ENCODE measurements at regions not wholly inside any gene's neighbourhood (a gene's known extent, or its start where the extent isn't known, plus 50 kb on each side); places are given as distances from the start of the nearest gene placed in this dataset.

- Mint-ChIP-seq H3K9me3 (no peaks in the 10 kb centered on the region), H3K4me1 (ENCODE audit: low read depth) (no peaks in the 10 kb centered on the region), H3K36me3 (ENCODE audit: low read depth) (no peaks in the 10 kb centered on the region), H3K27me3 (no peaks in the 10 kb centered on the region), H3K27ac (no peak overlapping the region), H3K4me3 (no peak overlapping the region)
- DNase-seq = no peak
Observed at GRCh38 chr4:12961713-12962112, 522.4 kb downstream of the RAB28 start.

DNA sequence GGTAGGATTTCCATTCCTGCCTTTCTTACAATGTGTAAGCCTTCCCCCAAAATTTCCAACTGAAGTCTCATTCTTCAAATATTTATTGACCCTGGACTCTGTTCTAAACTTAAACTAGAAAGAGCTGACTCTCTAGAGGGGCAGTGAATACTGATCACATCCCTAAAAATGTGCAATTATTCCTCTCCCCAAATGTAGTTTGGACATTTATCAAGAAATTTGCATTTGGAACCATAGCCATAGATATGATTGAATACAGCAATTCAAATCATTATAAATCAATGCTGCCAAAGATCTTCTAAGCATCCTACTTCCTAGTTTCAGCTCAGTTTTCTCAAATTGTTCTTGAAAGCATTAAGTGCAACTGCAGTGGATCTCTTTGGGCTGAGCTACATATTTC lies 525.7 kb downstream of the RAB28 start:
- Mint-ChIP-seq H3K27me3 (no peaks in the 10 kb centered on the region), H3K36me3 (ENCODE audit: low read depth) (no peaks in the 10 kb centered on the region), H3K4me3 (no peak overlapping the region), H3K9me3 (no peaks in the 10 kb centered on the region), H3K27ac (no peak overlapping the region), H3K4me1 (ENCODE audit: low read depth) (no peaks in the 10 kb centered on the region)
- no peak for DNase-seq

DNA sequence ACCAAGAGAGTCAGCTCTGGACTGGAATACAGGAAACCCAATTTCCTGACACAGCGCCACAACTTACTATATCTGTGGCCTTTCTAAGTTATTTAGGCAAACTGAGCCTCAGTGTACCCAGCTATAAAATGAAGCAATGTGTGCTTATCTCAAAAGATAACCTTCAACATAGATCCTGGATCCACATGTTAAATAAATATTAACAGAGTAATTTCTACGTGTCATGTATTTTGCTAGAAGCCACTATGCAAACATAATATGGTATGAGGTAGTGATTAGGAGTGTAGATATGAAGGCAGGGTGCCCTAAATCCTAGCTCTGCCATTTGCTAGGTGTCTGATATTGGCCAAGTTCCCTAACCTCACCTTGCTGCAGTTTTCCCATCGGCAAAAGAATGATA lies 527.0 kb downstream of the RAB28 start:
- Mint-ChIP-seq H3K27ac (no peak overlapping the region), H3K36me3 (ENCODE audit: low read depth) (no peaks in the 10 kb centered on the region), H3K4me1 (ENCODE audit: low read depth) (no peaks in the 10 kb centered on the region), H3K4me3 (no peak overlapping the region), H3K9me3 (no peaks in the 10 kb centered on the region), H3K27me3 (no peaks in the 10 kb centered on the region)
- no peak for DNase-seq

GRCh38 chr4:12956026-12956425 lies 528.1 kb downstream of the RAB28 start:
- Mint-ChIP-seq H3K27me3 (no peaks in the 10 kb centered on the region), H3K27ac (no peak overlapping the region), H3K9me3 (no peaks in the 10 kb centered on the region), H3K36me3 (ENCODE audit: low read depth) (no peaks in the 10 kb centered on the region), H3K4me1 (ENCODE audit: low read depth) (no peaks in the 10 kb centered on the region), H3K4me3 (no peak overlapping the region)
- no peak for DNase-seq

GRCh38 chr4:12949719-12950490 lies 534.2 kb downstream of the RAB28 start:
- Mint-ChIP-seq H3K36me3 (ENCODE audit: low read depth) (no peaks in the 10 kb centered on the region), H3K4me3 (no peak overlapping the region), H3K9me3 (no peaks in the 10 kb centered on the region), H3K4me1 (ENCODE audit: low read depth) (no peaks in the 10 kb centered on the region), H3K27me3 (no peaks in the 10 kb centered on the region), H3K27ac (no peak overlapping the region)
- no peak for DNase-seq

- H3K27me3 Mint-ChIP-seq = no peaks in the 10 kb centered on the region
- no peaks in the 10 kb centered on the region for H3K4me1 Mint-ChIP-seq (ENCODE audit: low read depth)
- no peak overlapping the region for H3K27ac Mint-ChIP-seq
- DNase-seq = no peak
- H3K36me3 Mint-ChIP-seq (ENCODE audit: low read depth) = no peaks in the 10 kb centered on the region
- peaks cover 3% of the 10 kb centered on the region for H3K9me3 Mint-ChIP-seq
- H3K4me3 Mint-ChIP-seq = no peak overlapping the region
Observed at GRCh38 chr4:12943069-12943468, 541.1 kb downstream of the RAB28 start.

DNA sequence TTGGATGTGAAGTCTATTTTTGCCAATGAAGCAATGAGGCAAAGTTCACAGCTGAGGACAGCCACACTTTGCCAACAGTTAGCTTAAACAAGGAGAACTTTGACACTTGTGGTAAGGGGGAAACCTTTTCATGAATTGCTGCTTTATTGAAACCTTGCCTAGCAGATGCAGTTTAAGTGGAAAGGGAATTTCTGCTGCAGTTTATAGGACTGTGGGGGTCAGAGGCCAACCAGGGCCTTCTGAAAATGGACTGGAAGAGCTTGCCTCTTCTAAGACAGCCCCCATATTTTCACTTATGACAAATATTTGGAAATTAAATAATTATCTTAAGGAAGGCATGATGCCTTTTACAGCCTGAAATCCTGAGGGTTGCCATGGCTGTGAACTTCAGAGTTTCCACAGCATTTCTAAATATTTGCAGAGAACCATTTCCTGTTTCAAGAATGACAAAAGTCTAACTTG lies 550.3 kb downstream of the RAB28 start:
- Mint-ChIP-seq H3K27me3 (no peaks in the 10 kb centered on the region), H3K36me3 (ENCODE audit: low read depth) (no peaks in the 10 kb centered on the region), H3K4me1 (ENCODE audit: low read depth) (no peaks in the 10 kb centered on the region), H3K9me3 (no peaks in the 10 kb centered on the region), H3K4me3 (no peak overlapping the region), H3K27ac (no peak overlapping the region)
- DNase-seq = no peak

GRCh38 chr4:12932203-12932788 lies 551.8 kb downstream of the RAB28 start:
- H3K4me1 Mint-ChIP-seq (ENCODE audit: low read depth) = no peaks in the 10 kb centered on the region
- no peak overlapping the region for H3K27ac Mint-ChIP-seq
- no peak for DNase-seq
- H3K4me3 Mint-ChIP-seq = no peak overlapping the region
- H3K36me3 Mint-ChIP-seq (ENCODE audit: low read depth) = no peaks in the 10 kb centered on the region
- no peaks in the 10 kb centered on the region for H3K9me3 Mint-ChIP-seq
- H3K27me3 Mint-ChIP-seq = no peaks in the 10 kb centered on the region

DNA sequence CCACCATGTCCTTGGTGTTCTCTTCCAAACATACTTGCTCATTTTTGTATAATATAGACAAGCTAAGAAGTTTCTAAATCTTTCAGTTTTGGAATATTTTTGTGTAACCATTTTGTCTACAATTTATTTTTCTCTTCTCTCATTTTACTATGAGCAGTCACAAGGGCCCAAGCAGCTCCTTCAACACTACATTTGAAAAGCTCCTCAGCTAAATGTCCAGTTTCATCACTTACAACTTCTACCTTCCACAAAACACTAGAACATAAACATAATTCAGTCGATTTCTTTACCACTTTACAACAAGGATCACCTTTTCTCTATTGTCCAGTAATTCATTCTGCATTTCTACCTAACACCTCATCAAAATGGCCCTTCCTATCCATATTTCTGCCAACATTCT lies 554.4 kb downstream of the RAB28 start:
- no peak overlapping the region for H3K27ac Mint-ChIP-seq
- H3K4me3 Mint-ChIP-seq = no peak overlapping the region
- H3K27me3 Mint-ChIP-seq = no peaks in the 10 kb centered on the region
- H3K4me1 Mint-ChIP-seq (ENCODE audit: low read depth) = no peaks in the 10 kb centered on the region
- H3K36me3 Mint-ChIP-seq (ENCODE audit: low read depth) = no peaks in the 10 kb centered on the region
- no peak for DNase-seq
- no peaks in the 10 kb centered on the region for H3K9me3 Mint-ChIP-seq

DNA sequence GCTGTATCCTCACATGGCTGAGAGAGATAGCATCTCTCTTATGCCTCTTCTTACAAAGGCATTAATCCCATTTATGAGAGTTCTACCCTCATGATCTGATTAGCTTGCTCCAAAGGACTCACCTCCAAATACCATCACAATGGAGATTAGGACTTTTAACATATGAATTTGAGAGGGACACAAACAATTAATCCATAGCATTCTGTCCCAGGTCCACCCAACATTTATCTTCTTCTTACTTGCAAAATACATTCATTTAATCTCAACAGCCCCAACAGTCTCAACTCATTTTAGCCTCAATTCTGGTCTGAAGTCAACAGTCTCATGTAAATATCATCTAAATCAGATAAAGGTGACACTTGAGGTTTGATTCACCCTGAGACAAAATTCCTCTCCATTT lies 555.4 kb downstream of the RAB28 start:
- Mint-ChIP-seq H3K36me3 (ENCODE audit: low read depth) (no peaks in the 10 kb centered on the region), H3K9me3 (no peaks in the 10 kb centered on the region), H3K4me3 (no peak overlapping the region), H3K4me1 (ENCODE audit: low read depth) (no peaks in the 10 kb centered on the region), H3K27me3 (no peaks in the 10 kb centered on the region), H3K27ac (no peak overlapping the region)
- DNase-seq = no peak

GRCh38 chr4:12926189-12927066 lies 557.7 kb downstream of the RAB28 start:
- no peak for DNase-seq
- Mint-ChIP-seq H3K27me3 (no peaks in the 10 kb centered on the region), H3K4me3 (no peak overlapping the region), H3K27ac (no peak overlapping the region), H3K9me3 (no peaks in the 10 kb centered on the region), H3K4me1 (ENCODE audit: low read depth) (no peaks in the 10 kb centered on the region), H3K36me3 (ENCODE audit: low read depth) (no peaks in the 10 kb centered on the region)

DNA sequence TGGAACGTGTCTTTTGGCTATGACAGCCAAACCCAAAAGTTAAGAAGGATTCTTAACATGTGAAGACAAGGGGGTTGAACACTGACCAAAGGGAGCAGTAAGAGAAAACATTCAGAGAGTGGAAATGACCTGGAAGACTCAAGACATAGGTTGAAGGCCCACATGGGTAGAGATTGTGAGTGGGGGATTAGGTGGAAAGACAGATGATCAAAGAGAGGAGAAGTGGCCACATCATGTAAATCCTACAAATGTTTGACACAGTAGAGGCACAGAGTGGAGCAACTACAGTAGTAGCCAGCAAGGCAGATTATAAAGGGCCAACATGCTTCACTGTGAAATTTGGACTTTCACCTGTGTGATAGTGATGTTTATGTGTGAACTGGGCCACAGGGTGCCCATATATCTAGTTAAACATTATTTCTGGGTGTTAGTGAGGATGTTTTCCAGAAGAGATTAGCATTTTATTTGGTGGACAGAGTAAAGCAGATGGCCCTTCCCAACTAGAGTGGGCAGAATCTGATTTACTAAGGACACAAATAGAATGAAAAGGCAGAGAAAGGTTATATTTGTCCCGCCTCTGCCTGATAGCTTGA lies 559.3 kb downstream of the RAB28 start:
- H3K4me1 Mint-ChIP-seq (ENCODE audit: low read depth) = no peaks in the 10 kb centered on the region
- no peaks in the 10 kb centered on the region for H3K27me3 Mint-ChIP-seq
- no peaks in the 10 kb centered on the region for H3K36me3 Mint-ChIP-seq (ENCODE audit: low read depth)
- no peak overlapping the region for H3K27ac Mint-ChIP-seq
- no peaks in the 10 kb centered on the region for H3K9me3 Mint-ChIP-seq
- no peak overlapping the region for H3K4me3 Mint-ChIP-seq
- DNase-seq = no peak

DNA sequence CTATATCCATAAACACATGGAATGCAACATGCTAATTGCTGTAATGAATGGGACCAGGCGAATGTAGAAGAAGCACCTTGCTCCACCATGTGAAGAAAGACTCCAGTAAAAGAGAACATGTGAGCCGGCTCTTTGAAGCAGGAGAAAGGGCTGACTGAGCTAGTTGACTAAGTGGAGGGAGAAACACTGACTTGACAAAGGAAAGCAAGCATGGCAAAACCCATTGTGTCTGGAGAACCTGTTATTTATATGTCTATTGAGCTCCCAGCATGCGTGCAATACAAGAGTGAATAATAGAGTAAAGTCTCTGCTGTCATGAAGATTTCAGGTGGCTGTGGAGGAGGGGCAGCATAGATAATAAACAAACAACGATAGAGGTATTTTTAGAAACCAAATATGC lies 559.9 kb downstream of the RAB28 start:
- no peak overlapping the region for H3K4me3 Mint-ChIP-seq
- no peaks in the 10 kb centered on the region for H3K9me3 Mint-ChIP-seq
- H3K27ac Mint-ChIP-seq = no peak overlapping the region
- H3K4me1 Mint-ChIP-seq (ENCODE audit: low read depth) = no peaks in the 10 kb centered on the region
- no peaks in the 10 kb centered on the region for H3K36me3 Mint-ChIP-seq (ENCODE audit: low read depth)
- H3K27me3 Mint-ChIP-seq = no peaks in the 10 kb centered on the region
- no peak for DNase-seq

GRCh38 chr4:12912896-12913418 lies 571.2 kb downstream of the RAB28 start:
- H3K36me3 Mint-ChIP-seq (ENCODE audit: low read depth) = no peaks in the 10 kb centered on the region
- H3K9me3 Mint-ChIP-seq = peaks cover 22% of the 10 kb centered on the region
- no peaks in the 10 kb centered on the region for H3K27me3 Mint-ChIP-seq
- no peak overlapping the region for H3K4me3 Mint-ChIP-seq
- DNase-seq = no peak
- no peak overlapping the region for H3K27ac Mint-ChIP-seq
- H3K4me1 Mint-ChIP-seq (ENCODE audit: low read depth) = no peaks in the 10 kb centered on the region
